ENCODE measurements at regions not wholly inside any gene's neighbourhood (a gene's known extent, or its start where the extent isn't known, plus 50 kb on each side); places are given as distances from the start of the nearest gene placed in this dataset.

DNA sequence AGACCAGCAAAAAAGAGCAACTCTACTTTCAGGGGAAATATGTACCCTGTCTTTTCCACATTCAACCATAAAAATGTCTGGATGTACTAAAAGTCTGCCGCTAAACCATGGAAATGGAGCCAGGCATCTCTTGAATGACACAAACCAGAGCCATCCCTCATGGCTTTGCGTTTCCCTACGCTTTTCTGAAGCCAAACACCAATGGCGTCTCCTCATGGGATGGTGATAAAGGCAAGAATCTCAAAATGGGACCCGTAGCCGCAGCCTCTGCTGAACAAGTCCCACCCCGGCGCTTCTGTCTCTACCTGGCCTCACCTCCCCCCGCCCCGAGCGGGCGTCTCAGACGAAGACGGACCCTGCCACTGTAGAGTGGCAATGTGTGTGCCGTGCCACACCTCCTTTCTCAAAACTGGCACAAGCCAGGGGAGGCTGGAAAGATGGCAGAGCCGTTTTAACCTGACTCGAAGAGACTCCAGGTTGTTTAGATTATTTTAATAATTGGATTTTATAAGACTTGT lies 80.3 kb upstream of the AFDN start:
- Histone ChIP-seq H3K36me3 (no peaks in the 10 kb centered on the region), H3K4me1 (peaks cover 9% of the 10 kb centered on the region), H3K9me3 (no peaks in the 10 kb centered on the region), H3K4me3 (no peak overlapping the region), H3K27me3 (no peaks in the 10 kb centered on the region), H3K27ac (no peak overlapping the region)
- ATAC-seq = no peak
- TF ChIP-seq, protein P1, sequence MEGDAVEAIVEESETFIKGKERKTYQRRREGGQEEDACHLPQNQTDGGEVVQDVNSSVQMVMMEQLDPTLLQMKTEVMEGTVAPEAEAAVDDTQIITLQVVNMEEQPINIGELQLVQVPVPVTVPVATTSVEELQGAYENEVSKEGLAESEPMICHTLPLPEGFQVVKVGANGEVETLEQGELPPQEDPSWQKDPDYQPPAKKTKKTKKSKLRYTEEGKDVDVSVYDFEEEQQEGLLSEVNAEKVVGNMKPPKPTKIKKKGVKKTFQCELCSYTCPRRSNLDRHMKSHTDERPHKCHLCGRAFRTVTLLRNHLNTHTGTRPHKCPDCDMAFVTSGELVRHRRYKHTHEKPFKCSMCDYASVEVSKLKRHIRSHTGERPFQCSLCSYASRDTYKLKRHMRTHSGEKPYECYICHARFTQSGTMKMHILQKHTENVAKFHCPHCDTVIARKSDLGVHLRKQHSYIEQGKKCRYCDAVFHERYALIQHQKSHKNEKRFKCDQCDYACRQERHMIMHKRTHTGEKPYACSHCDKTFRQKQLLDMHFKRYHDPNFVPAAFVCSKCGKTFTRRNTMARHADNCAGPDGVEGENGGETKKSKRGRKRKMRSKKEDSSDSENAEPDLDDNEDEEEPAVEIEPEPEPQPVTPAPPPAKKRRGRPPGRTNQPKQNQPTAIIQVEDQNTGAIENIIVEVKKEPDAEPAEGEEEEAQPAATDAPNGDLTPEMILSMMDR (IDR thresholded peaks at IDR 0.05) = no peak
- DNase-seq = no peak
- intact Hi-C loops (cut with DNase I) = no loop called here

DNA sequence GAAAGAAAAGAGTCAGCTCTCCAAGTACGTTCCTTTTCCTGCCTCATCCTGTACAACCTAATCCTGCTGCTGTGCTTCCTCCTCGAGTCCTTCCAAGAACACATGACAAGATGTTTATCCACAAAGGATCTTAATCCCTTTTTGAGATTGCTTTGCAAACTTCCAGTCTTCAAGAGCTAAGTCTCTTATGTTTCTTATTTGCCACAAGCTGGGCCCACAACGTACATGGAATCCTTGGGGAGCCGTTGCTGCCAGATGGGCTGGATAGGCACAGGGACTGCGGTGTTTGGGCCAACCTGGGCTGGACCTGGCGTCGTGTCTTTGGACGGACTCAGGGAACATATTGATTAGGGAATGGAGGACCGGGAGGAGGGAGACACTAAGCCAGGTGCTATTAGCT lies 79.7 kb upstream of the AFDN start:
- H3K27ac ChIP-seq = no peak overlapping the region
- ATAC-seq = no peak

DNA sequence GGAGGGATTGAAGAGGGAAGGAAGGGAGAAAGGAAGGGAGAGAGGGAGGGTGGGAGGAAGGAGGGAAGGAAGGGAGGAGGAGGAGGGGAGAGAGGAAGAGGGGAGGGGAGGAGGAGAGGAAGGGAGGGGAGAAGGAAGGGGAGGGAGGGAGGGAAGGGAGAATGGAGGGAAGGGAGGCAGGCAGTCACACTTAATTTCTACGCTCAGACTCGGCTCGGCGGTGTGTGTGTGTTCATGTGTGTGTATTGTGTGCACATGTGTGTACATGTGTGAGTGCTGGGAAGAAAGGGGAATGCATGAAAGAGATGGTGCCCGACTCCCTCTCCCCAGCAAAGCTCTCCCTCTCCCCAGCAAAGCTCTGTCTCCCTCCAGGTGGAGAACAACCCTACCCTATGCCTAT lies 79.1 kb upstream of the AFDN start:
- DNase-seq (no peak), ATAC-seq (no peak)
- no peak overlapping the region for H3K4me3 ChIP-seq
- H3K36me3 ChIP-seq = no peaks in the 10 kb centered on the region
- H3K27me3 ChIP-seq = no peaks in the 10 kb centered on the region
- intact Hi-C loops (cut with DNase I) = no loop called here
- H3K9me3 ChIP-seq = no peaks in the 10 kb centered on the region
- peaks cover 15% of the 10 kb centered on the region for H3K4me1 ChIP-seq
- TF ChIP-seq, protein P1 (IDR thresholded peaks at IDR 0.05) = no peak
- no peak overlapping the region for H3K27ac ChIP-seq

More for the DNA sequence above, 79.7 kb upstream of the AFDN start:
- Histone ChIP-seq H3K36me3 (no peaks in the 10 kb centered on the region), H3K4me1 (peaks cover 14% of the 10 kb centered on the region), H3K4me3 (no peak overlapping the region), H3K9me3 (no peaks in the 10 kb centered on the region), H3K27me3 (no peaks in the 10 kb centered on the region)
- TF ChIP-seq, protein P1 (IDR thresholded peaks at IDR 0.05) = no peak
- no peak for DNase-seq
- intact Hi-C loops (cut with DNase I) = no loop called here

DNA sequence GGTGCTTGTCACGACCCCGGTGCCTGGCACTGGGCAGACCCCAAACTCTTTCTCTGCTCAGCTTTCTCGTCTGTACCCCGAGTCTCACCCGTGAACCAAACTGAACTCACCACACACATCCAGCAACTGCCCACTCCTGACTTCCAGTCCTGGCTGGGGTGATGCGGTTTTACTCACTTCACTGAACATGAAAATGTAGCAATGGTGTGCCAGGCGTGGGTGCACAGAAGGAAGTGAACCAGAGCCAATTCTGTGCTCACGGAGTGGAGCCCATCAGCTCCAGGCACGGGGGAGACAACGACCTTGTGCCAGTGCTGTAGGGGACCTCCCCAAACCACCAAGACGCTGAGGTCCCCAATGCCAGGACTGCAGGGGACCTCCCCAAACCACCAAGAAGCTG lies 78.7 kb upstream of the AFDN start:
- intact Hi-C loops (cut with DNase I) = no loop called here
- TF ChIP-seq, protein P1 (IDR thresholded peaks at IDR 0.05) = no peak
- H3K36me3 ChIP-seq = no peaks in the 10 kb centered on the region
- no peak overlapping the region for H3K4me3 ChIP-seq
- peaks cover 15% of the 10 kb centered on the region for H3K4me1 ChIP-seq
- no peak for DNase-seq
- H3K27ac ChIP-seq = no peak overlapping the region
- H3K27me3 ChIP-seq = no peaks in the 10 kb centered on the region
- ATAC-seq = no peak
- no peaks in the 10 kb centered on the region for H3K9me3 ChIP-seq

DNA sequence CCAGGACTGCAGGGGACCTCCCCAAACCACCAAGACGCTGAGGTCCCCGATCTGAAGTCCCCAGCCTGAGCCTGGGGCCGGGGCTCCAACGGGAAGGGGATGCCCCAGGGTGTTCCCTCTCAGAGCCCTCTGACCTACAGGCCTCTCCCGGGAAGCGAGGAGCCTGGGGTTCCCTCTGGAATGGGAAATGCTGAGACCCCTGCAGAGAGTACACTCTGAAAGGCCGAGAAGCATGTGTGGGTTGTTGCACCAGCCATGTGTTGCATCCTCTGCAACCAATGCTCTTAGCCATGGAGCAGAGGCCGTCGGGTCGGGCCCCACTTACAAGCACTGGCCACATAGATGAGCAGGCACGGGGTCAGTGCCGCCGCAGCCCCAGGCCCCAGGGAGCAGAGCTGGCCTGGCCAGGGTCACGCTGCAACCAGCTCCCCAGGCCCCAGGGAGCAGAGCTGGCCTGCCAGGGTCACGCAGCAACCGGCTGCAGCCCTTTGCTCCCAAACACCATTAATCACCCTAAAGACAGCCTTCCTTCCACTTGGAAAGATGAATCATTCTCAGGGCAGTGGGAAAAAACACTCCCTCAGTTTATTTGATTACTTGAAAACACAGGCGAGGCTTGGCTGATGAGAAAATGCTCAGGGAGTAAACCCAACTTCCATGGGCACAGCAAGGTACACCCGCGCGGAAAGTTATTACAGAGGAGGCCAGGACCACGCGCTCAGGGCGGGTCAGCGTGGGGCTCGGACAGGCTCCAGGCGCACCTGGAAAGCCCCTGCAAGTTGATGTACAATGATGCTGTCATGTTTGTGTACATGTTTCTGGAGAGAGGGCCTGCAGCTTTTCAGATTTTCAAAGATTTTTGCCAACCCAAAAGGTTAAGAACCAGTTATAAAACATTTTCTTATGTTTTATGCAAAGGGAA lies 78.0 kb upstream of the AFDN start:
- Histone ChIP-seq H3K27ac (no peak overlapping the region), H3K9me3 (no peaks in the 10 kb centered on the region), H3K4me1 (peaks cover 15% of the 10 kb centered on the region), H3K36me3 (no peaks in the 10 kb centered on the region), H3K27me3 (no peaks in the 10 kb centered on the region), H3K4me3 (no peak overlapping the region)
- TF ChIP-seq, protein P1 (IDR thresholded peaks at IDR 0.05) = no peak
- no peak for ATAC-seq
- intact Hi-C loops (cut with DNase I) = no loop called here
- DNase-seq = no peak

Measured in upper lobe of right lung (tissue), 1 donor.